DND-41 (cell line): ENCODE measurements at regions not wholly inside any gene's neighbourhood (a gene's known extent, or its start where the extent isn't known, plus 50 kb on each side); places are given as distances from the start of the nearest gene placed in this dataset.

Source experiments
- ATAC-seq: fragments of 200-7000 bp; cut with Tn5 transposase; 3 replicates; pipeline ENCODE4 v1.9.1; 2021; ENCODE audit warnings: low read depth; ENCODE audit not compliant: insufficient read depth
- DNase-seq: peaks from one replicate; pipeline ENCODE4 v3.0.0-alpha.2; 2020
- H2AFZ ChIP-seq: 2 replicates; pipeline ENCODE4 v1.6.0; 2012; ENCODE audit warnings: low read depth, low read length
- H3K27ac ChIP-seq: 2 replicates; pipeline ENCODE4 v1.5.1; 2012; ENCODE audit warnings: low read length, inconsistent platforms
- H3K27me3 ChIP-seq: fragments of 200-600 bp; sonication (generic); 2 replicates; pipeline ENCODE4 v1.6.0; 2012; ENCODE audit warnings: low read length, mild to moderate bottlenecking, inconsistent platforms; ENCODE audit not compliant: insufficient read depth, poor library complexity
- H3K36me3 ChIP-seq: 2 replicates; pipeline ENCODE4 v1.5.1; 2012; ENCODE audit warnings: low read length, inconsistent platforms; ENCODE audit not compliant: insufficient read depth
- H3K4me1 ChIP-seq: 2 replicates; pipeline ENCODE4 v1.5.1; 2012; ENCODE audit warnings: mild to moderate bottlenecking, low read length; ENCODE audit not compliant: insufficient read depth
- H3K4me2 ChIP-seq: 2 replicates; pipeline ENCODE4 v1.6.0; 2012; ENCODE audit warnings: mild to moderate bottlenecking, moderate library complexity, low read length, inconsistent platforms; ENCODE audit not compliant: insufficient read depth
- H3K4me3 ChIP-seq, 2 experiments: fragments of 200-600 bp in 1 of 2; shearing (Covaris generic) in 1 of 2; 2 replicates each; pipeline ENCODE4 v1.5.1; 2012 to 2016; ENCODE audit warnings: inconsistent platforms in 2 of 2, low read length in 2 of 2, mild to moderate bottlenecking in 2 of 2, low read depth in 1 of 2, moderate library complexity in 1 of 2
- H3K79me2 ChIP-seq: 2 replicates; pipeline ENCODE4 v1.6.0; 2012; ENCODE audit warnings: low read length, inconsistent platforms; ENCODE audit not compliant: insufficient read depth
- H3K9ac ChIP-seq: 2 replicates; pipeline ENCODE4 v1.6.0; 2012; ENCODE audit warnings: low read depth, mild to moderate bottlenecking, inconsistent platforms, low read length, moderate library complexity
- H3K9me3 ChIP-seq: 2 replicates; pipeline ENCODE4 v1.5.1; 2012; ENCODE audit warnings: low read length, moderate library complexity, mild to moderate bottlenecking, inconsistent platforms; ENCODE audit not compliant: insufficient read depth, severe bottlenecking
- H4K20me1 ChIP-seq: 2 replicates; pipeline ENCODE4 v1.6.0; 2012; ENCODE audit warnings: low read length; ENCODE audit not compliant: insufficient read depth
- EZH2 ChIP-seq: IDR thresholded peaks from 3 replicates; pipeline ENCODE4 v1.6.1; 2012; ENCODE audit warnings: borderline replicate concordance, low read depth, mild to moderate bottlenecking, moderate library complexity, low read length, inconsistent platforms; ENCODE audit not compliant: severe bottlenecking
- TF ChIP-seq, protein P1 (sequence below): IDR thresholded peaks from 2 replicates; pipeline ENCODE4 v1.5.1; 2012; ENCODE audit warnings: borderline replicate concordance, low read length, moderate library complexity, mild to moderate bottlenecking; ENCODE audit not compliant: poor library complexity, severe bottlenecking; ENCODE audit errors: extremely low read depth

DNA sequence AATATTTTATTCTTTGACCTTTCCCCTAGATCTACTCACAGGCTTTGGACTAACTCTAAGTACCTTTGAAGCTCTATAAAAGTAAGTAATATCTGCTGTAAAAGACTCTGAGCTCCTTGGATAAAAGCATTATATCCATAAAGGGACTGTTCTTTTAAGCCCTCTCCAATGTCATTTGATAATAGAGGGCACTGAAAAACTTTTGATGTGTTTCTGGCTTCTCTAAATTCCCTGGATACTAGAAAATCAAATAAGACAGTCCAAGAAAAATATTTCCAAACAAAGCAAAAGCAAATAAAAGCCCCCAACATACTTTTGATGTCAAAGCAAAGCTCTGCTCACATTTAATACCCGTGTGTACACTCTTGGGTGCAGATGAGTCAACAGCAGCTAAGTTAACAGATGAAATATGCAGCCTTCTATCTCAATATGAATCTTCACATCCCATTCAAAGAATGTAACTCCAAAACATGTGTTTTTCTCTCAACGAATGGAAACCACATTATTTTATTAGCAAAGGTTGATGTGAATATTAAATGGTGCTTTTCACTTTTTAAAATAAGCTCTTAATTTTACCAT is 230.3 kb downstream of the CENPF start:
- Histone ChIP-seq H3K79me2 (no peaks in the 10 kb centered on the region), H3K9me3 (no peaks in the 10 kb centered on the region), H3K27ac (no peak overlapping the region), H3K4me2 (no peak overlapping the region), H4K20me1 (no peaks in the 10 kb centered on the region), H3K4me3 (no peak overlapping the region), H3K4me1 (no peaks in the 10 kb centered on the region), H2AFZ (no peak overlapping the region), H3K27me3 (peaks cover 1% of the 10 kb centered on the region), H3K9ac (no peak overlapping the region), H3K36me3 (no peaks in the 10 kb centered on the region)
- TF ChIP-seq, protein P1, sequence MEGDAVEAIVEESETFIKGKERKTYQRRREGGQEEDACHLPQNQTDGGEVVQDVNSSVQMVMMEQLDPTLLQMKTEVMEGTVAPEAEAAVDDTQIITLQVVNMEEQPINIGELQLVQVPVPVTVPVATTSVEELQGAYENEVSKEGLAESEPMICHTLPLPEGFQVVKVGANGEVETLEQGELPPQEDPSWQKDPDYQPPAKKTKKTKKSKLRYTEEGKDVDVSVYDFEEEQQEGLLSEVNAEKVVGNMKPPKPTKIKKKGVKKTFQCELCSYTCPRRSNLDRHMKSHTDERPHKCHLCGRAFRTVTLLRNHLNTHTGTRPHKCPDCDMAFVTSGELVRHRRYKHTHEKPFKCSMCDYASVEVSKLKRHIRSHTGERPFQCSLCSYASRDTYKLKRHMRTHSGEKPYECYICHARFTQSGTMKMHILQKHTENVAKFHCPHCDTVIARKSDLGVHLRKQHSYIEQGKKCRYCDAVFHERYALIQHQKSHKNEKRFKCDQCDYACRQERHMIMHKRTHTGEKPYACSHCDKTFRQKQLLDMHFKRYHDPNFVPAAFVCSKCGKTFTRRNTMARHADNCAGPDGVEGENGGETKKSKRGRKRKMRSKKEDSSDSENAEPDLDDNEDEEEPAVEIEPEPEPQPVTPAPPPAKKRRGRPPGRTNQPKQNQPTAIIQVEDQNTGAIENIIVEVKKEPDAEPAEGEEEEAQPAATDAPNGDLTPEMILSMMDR: no peak
- TF ChIP-seq EZH2: no peak
- no peak for DNase-seq
- ATAC-seq: no peak

DNA sequence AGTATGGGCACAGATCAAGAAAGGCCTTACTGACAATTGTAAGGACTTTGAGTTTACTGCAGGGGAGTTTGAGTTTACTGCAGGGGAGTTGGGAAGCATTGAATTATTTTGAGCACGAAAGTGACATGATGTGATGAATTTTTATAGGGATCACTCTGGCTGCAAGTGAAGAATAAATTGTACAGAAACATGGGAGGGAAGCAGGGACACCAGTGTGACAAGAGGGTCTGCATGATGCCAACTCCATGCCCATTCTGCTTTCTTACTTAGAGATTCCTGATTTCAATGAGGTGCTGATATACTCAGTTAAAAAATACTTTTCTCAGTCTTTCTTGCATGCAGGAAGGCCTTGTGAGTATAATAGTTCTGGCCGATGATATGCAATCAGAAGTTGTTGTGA is 234.4 kb downstream of the CENPF start:
- Histone ChIP-seq H3K4me1 (no peaks in the 10 kb centered on the region), H3K4me2 (no peak overlapping the region), H3K27ac (no peak overlapping the region), H3K9ac (no peak overlapping the region), H4K20me1 (no peaks in the 10 kb centered on the region), H2AFZ (no peak overlapping the region), H3K79me2 (no peaks in the 10 kb centered on the region), H3K4me3 (no peak overlapping the region), H3K36me3 (no peaks in the 10 kb centered on the region), H3K27me3 (peaks cover 7% of the 10 kb centered on the region), H3K9me3 (no peaks in the 10 kb centered on the region)
- TF ChIP-seq EZH2: no peak
- TF ChIP-seq, protein P1: no peak
- ATAC-seq: no peak
- no peak for DNase-seq

DNA sequence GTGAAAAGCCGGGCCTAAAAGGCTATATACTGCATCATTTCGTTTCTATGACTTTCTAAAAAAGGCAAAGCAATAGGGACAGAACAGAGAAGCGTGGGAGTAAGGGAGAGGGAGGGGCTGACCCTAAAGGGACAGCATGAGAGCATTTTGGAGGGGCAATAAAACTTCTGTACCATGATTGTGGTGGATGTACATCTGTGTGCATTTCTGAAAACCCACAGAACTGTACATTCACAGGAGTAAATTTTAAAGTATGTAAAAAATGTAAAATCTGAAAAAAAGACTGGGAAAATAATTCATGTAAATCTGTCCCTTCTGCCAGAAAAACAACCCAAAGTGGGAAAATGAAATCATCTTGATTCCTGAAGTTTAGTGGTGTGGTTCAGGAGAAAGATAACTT is 235.4 kb downstream of the CENPF start:
- peaks cover 7% of the 10 kb centered on the region for H3K27me3 ChIP-seq
- no peaks in the 10 kb centered on the region for H3K4me1 ChIP-seq
- DNase-seq (no peak), ATAC-seq (no peak)
- no peak overlapping the region for H3K4me2 ChIP-seq
- no peak overlapping the region for H3K9ac ChIP-seq
- H4K20me1 ChIP-seq: no peaks in the 10 kb centered on the region
- no peak overlapping the region for H3K27ac ChIP-seq
- no peak overlapping the region for H3K4me3 ChIP-seq
- no peak for TF ChIP-seq EZH2
- TF ChIP-seq, protein P1: no peak
- no peaks in the 10 kb centered on the region for H3K9me3 ChIP-seq
- no peaks in the 10 kb centered on the region for H3K36me3 ChIP-seq
- no peaks in the 10 kb centered on the region for H3K79me2 ChIP-seq
- no peak overlapping the region for H2AFZ ChIP-seq

DNA sequence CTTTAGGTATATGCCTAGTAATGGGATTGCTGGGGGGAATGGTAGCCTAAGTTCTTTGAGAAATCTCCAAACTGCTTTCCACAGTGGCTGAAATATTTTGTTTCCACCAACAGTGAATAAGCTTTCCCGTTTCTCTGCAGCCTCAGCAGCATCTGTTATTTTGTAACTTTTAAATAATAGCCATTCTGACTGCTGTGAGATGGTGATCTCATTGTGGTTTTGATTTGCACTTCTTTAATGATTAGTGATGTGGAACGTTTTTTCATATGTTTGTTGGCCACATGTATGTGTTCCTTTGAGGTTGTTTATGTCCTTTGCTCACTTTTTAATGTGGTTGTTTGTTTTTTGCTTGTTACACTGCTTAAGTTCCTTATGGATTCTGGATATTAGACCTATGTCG is 237.4 kb downstream of the CENPF start:
- H3K36me3 ChIP-seq: no peaks in the 10 kb centered on the region
- H4K20me1 ChIP-seq: no peaks in the 10 kb centered on the region
- TF ChIP-seq EZH2: no peak
- TF ChIP-seq, protein P1: no peak
- no peak overlapping the region for H2AFZ ChIP-seq
- ATAC-seq (no peak), DNase-seq (no peak)
- peaks cover 7% of the 10 kb centered on the region for H3K27me3 ChIP-seq
- H3K79me2 ChIP-seq: no peaks in the 10 kb centered on the region
- no peak overlapping the region for H3K4me3 ChIP-seq
- H3K9me3 ChIP-seq: no peaks in the 10 kb centered on the region
- no peak overlapping the region for H3K9ac ChIP-seq
- no peak overlapping the region for H3K4me2 ChIP-seq
- no peaks in the 10 kb centered on the region for H3K4me1 ChIP-seq
- H3K27ac ChIP-seq: no peak overlapping the region
